ENCODE measurements at regions not wholly inside any gene's neighbourhood (a gene's known extent, or its start where the extent isn't known, plus 50 kb on each side); places are given as distances from the start of the nearest gene placed in this dataset.

DNA sequence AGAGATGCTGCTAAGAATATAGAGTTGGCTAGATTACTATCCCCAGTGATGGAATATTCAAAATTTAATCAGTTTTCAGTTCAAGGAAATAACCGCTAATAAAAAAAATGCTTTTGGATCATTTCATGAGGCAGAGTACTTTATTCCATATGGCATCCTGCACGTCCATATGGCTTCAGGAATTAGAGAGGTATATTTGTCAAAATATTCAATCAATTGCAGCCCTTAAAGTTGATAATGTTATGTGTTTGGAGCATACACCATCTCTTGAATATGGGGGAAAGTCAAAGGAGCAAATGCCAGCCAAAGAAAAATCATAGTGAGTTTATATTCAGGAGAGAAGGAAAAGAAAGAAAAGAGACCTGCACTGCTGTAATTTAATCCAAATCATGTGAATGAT is 266.4 kb downstream of the TMEM182 start:
- DNase-seq (ENCODE audit: low read depth): no peak

All from fibroblast of gingiva (primary cell).